Bone marrow (tissue), 2 donors: ENCODE measurements at regions not wholly inside any gene's neighbourhood (a gene's known extent, or its start where the extent isn't known, plus 50 kb on each side); places are given as distances from the start of the nearest gene placed in this dataset.

Source experiments
- DNase-seq, 2 donors: peaks; one replicate each; lab custom pipeline; 2025; lab: John Stamatoyannopoulos, UW

GRCh38 chr1:112040891-112041740, 51.6 kb upstream of the KCND3 start:
- no peak for DNase-seq

- no peak for DNase-seq
These were observed 54.4 kb upstream of the KCND3 start for GRCh38 chr1:112043901-112044300.

- no peak for DNase-seq
These were observed 55.3 kb upstream of the KCND3 start for GRCh38 chr1:112044745-112045144.

- no peak for DNase-seq
These were observed 57.2 kb upstream of the KCND3 start for GRCh38 chr1:112046630-112047029.

GRCh38 chr1:112048421-112048820, 59.0 kb upstream of the KCND3 start:
- DNase-seq, result no peak

GRCh38 chr1:112054510-112054909, 65.0 kb upstream of the KCND3 start:
- no peak for DNase-seq

GRCh38 chr1:112056354-112056753, 66.9 kb upstream of the KCND3 start:
- DNase-seq, result no peak

- DNase-seq, result no peak
These were observed 68.3 kb upstream of the KCND3 start for GRCh38 chr1:112057736-112058135.

- DNase-seq, result no peak
These were observed 69.5 kb upstream of the KCND3 start for GRCh38 chr1:112058815-112059450.

- no peak for DNase-seq
These were observed 70.2 kb upstream of the KCND3 start for GRCh38 chr1:112059679-112060078.

GRCh38 chr1:112060261-112060660, 70.8 kb upstream of the KCND3 start:
- no peak for DNase-seq

- DNase-seq, result no peak
These were observed 71.6 kb upstream of the KCND3 start for GRCh38 chr1:112061056-112061455.

GRCh38 chr1:112061901-112062320, 72.4 kb upstream of the KCND3 start:
- no peak for DNase-seq

GRCh38 chr1:112063781-112064728, 74.6 kb upstream of the KCND3 start:
- no peak for DNase-seq

- no peak for DNase-seq
These were observed 78.5 kb upstream of the KCND3 start for GRCh38 chr1:112067989-112068388.

- DNase-seq, result no peak
These were observed 81.2 kb upstream of the KCND3 start for GRCh38 chr1:112070677-112071076.

GRCh38 chr1:112074711-112075110, 85.2 kb upstream of the KCND3 start:
- no peak for DNase-seq

GRCh38 chr1:112075566-112075965, 86.1 kb upstream of the KCND3 start:
- no peak for DNase-seq

GRCh38 chr1:112079446-112079845, 90.0 kb upstream of the KCND3 start:
- DNase-seq, result no peak

- no peak for DNase-seq
These were observed 94.0 kb upstream of the KCND3 start for GRCh38 chr1:112083487-112083886.

GRCh38 chr1:112092656-112093371, 103.3 kb upstream of the KCND3 start:
- DNase-seq, result no peak

GRCh38 chr1:112093372-112093694, 103.9 kb upstream of the KCND3 start:
- no peak for DNase-seq
